WTC11 (cell line): ENCODE measurements at regions not wholly inside any gene's neighbourhood (a gene's known extent, or its start where the extent isn't known, plus 50 kb on each side); places are given as distances from the start of the nearest gene placed in this dataset.

Source experiments
- ATAC-seq: fragments of 200-7000 bp; cut with Tn5 transposase; 2 replicates; pipeline ENCODE4 v1.10.0; 2021; ENCODE audit warnings: mild to moderate bottlenecking, moderate library complexity
- CTCF ChIA-PET: fragments of 300-600 bp; sonication (Branson Sonifier 250); formaldehyde crosslinking; loops from one replicate; lab custom pipeline; 2021; ENCODE audit warnings: antibody characterized with exemption; lab: Charles Lee
- POLR2A ChIA-PET: fragments of 350-600 bp; sonication (Branson Sonifier 250); formaldehyde crosslinking; loops from one replicate; lab custom pipeline; 2021; ENCODE audit warnings: antibody characterized with exemption; lab: Charles Lee
- DNase-seq: peaks from one replicate; pipeline ENCODE4 v3.0.0; 2021; ENCODE audit warnings: low spot score
- H3K27ac Mint-ChIP-seq: 2 replicates; pipeline ENCODE4 v1.8.0; 2021; ENCODE audit warnings: mixed read lengths
- H3K27me3 Mint-ChIP-seq: 2 replicates; pipeline ENCODE4 v1.8.0; 2021; ENCODE audit warnings: low read depth, mild to moderate bottlenecking, moderate library complexity, mixed read lengths
- H3K36me3 Mint-ChIP-seq: 2 replicates; pipeline ENCODE4 v1.8.0; 2021; ENCODE audit warnings: mixed read lengths
- H3K4me1 Mint-ChIP-seq: 2 replicates; pipeline ENCODE4 v1.8.0; 2022; ENCODE audit warnings: mixed read lengths
- H3K4me3 Mint-ChIP-seq: 2 replicates; pipeline ENCODE4 v1.8.0; 2021; ENCODE audit warnings: mild to moderate bottlenecking, moderate library complexity, mixed read lengths
- H3K9me3 Mint-ChIP-seq: 2 replicates; pipeline ENCODE4 v1.8.0; 2021; ENCODE audit warnings: mixed read lengths
- ARID4B ChIP-seq: sonication (generic); formaldehyde crosslinking; IDR thresholded peaks from 2 replicates; pipeline ENCODE4 v1.8.0; 2023; ENCODE audit warnings: missing genetic modification reagents, mild to moderate bottlenecking, borderline replicate concordance
- ATF2 ChIP-seq: sonication (generic); formaldehyde crosslinking; IDR thresholded peaks from 2 replicates; pipeline ENCODE4 v1.8.1; 2022; ENCODE audit warnings: low read depth, missing genetic modification reagents, borderline replicate concordance
- ATF3 ChIP-seq: sonication (generic); formaldehyde crosslinking; conservative IDR thresholded peaks from 2 replicates; pipeline ENCODE4 v1.8.1; 2022; ENCODE audit warnings: mild to moderate bottlenecking, missing genetic modification reagents
- CDX4 ChIP-seq: fragments of 250-450 bp; sonication (Bioruptor Pico); IDR thresholded peaks from 2 replicates; pipeline ENCODE4 v1.9.0; 2021; ENCODE audit warnings: moderate library complexity, mild to moderate bottlenecking, inconsistent platforms, borderline replicate concordance
- ELF4 ChIP-seq: sonication (generic); formaldehyde crosslinking; IDR thresholded peaks from 2 replicates; pipeline ENCODE4 v1.8.1; 2022; ENCODE audit warnings: low read depth, mild to moderate bottlenecking, moderate library complexity, missing genetic modification reagents
- ESRRA ChIP-seq: sonication (generic); formaldehyde crosslinking; IDR thresholded peaks from 2 replicates; pipeline ENCODE4 v1.8.1; 2022; ENCODE audit warnings: mild to moderate bottlenecking, missing genetic modification reagents, borderline replicate concordance
- FOXJ3 ChIP-seq: sonication (generic); formaldehyde crosslinking; IDR thresholded peaks from 2 replicates; pipeline ENCODE4 v1.9.0; 2021; ENCODE audit warnings: missing genetic modification reagents, mild to moderate bottlenecking, borderline replicate concordance
- FOXK1 ChIP-seq: sonication (generic); formaldehyde crosslinking; IDR thresholded peaks from 2 replicates; pipeline ENCODE4 v1.8.0; 2022; ENCODE audit warnings: mild to moderate bottlenecking, moderate library complexity, missing genetic modification reagents
- IRF1 ChIP-seq: sonication (generic); formaldehyde crosslinking; IDR thresholded peaks from 2 replicates; pipeline ENCODE4 v1.8.0; 2023; ENCODE audit warnings: missing genetic modification reagents
- JUN ChIP-seq: sonication (generic); formaldehyde crosslinking; IDR thresholded peaks from 2 replicates; pipeline ENCODE4 v1.8.0; 2023; ENCODE audit warnings: mild to moderate bottlenecking, missing genetic modification reagents
- MLX ChIP-seq: sonication (generic); formaldehyde crosslinking; IDR thresholded peaks from 2 replicates; pipeline ENCODE4 v1.8.1; 2023; ENCODE audit warnings: mild to moderate bottlenecking, missing genetic modification reagents, moderate library complexity
- MXD4 ChIP-seq: fragments of 250-450 bp; sonication (Bioruptor Pico); IDR thresholded peaks from 2 replicates; pipeline ENCODE4 v1.8.0; 2021; ENCODE audit warnings: mild to moderate bottlenecking, moderate library complexity, borderline replicate concordance
- PREB ChIP-seq: sonication (generic); formaldehyde crosslinking; IDR thresholded peaks from 2 replicates; pipeline ENCODE4 v1.8.1; 2022; ENCODE audit warnings: mild to moderate bottlenecking, missing genetic modification reagents, moderate library complexity, borderline replicate concordance
- SOX15 ChIP-seq: fragments of 250-450 bp; sonication (Bioruptor Pico); IDR thresholded peaks from 2 replicates; pipeline ENCODE4 v1.9.0; 2021; ENCODE audit warnings: mild to moderate bottlenecking
- TEAD4 ChIP-seq: sonication (generic); formaldehyde crosslinking; IDR thresholded peaks from 2 replicates; pipeline ENCODE4 v1.8.0; 2022; ENCODE audit warnings: mild to moderate bottlenecking, missing genetic modification reagents
- TP53 ChIP-seq: sonication (generic); formaldehyde crosslinking; IDR thresholded peaks from 2 replicates; pipeline ENCODE4 v1.8.1; 2023; ENCODE audit warnings: mild to moderate bottlenecking, missing genetic modification reagents
- USF2 ChIP-seq: sonication (generic); formaldehyde crosslinking; IDR thresholded peaks from 2 replicates; pipeline ENCODE4 v1.8.1; 2023; ENCODE audit warnings: mild to moderate bottlenecking, missing genetic modification reagents, moderate library complexity
- ZNF121 ChIP-seq: sonication (generic); formaldehyde crosslinking; IDR thresholded peaks from 2 replicates; pipeline ENCODE4 v1.8.0; 2023; ENCODE audit warnings: missing genetic modification reagents
- ZNF416 ChIP-seq: fragments of 250-450 bp; sonication (Bioruptor Pico); IDR thresholded peaks from 2 replicates; pipeline ENCODE4 v1.9.0; 2021; ENCODE audit warnings: mild to moderate bottlenecking, inconsistent platforms

- H3K4me3 Mint-ChIP-seq = no peak overlapping the region
- no peak overlapping the region for H3K27ac Mint-ChIP-seq
- ATAC-seq (no peak), DNase-seq (no peak)
- ChIA-PET POLR2A (no interaction called here), CTCF (no interaction called here)
- H3K36me3 Mint-ChIP-seq = no peaks in the 10 kb centered on the region
- no peaks in the 10 kb centered on the region for H3K9me3 Mint-ChIP-seq
- no peaks in the 10 kb centered on the region for H3K27me3 Mint-ChIP-seq
- no peaks in the 10 kb centered on the region for H3K4me1 Mint-ChIP-seq
- TF ChIP-seq TEAD4 (CRISPR knock-in tag) (no peak), SOX15 (no peak), MXD4 (CRISPR knock-in tag) (no peak), ELF4 (CRISPR knock-in tag) (no peak), IRF1 (CRISPR knock-in tag) (no peak), ESRRA (CRISPR knock-in tag) (no peak)
- TF ChIP-seq, all 79 proteins: peak for 0
These were observed 612.8 kb downstream of the ZPLD1 start for GRCh38 chr3:103047640-103048039.

- H3K36me3 Mint-ChIP-seq = no peaks in the 10 kb centered on the region
- DNase-seq = no peak
- H3K4me1 Mint-ChIP-seq = no peaks in the 10 kb centered on the region
- CTCF ChIA-PET = no interaction called here
- no peak for TF ChIP-seq ATF2
- TF ChIP-seq ZNF121 = no peak
- no peak for TF ChIP-seq TP53 (CRISPR knock-in tag)
- no peak for TF ChIP-seq MLX (CRISPR knock-in tag)
- TF ChIP-seq CDX4 = no peak
- no peak for TF ChIP-seq PREB
- no peak for TF ChIP-seq ARID4B (CRISPR knock-in tag)
- TF ChIP-seq FOXJ3 (CRISPR knock-in tag) = no peak
- TF ChIP-seq ZNF416 (CRISPR knock-in tag) = no peak
- no peak for TF ChIP-seq FOXK1 (CRISPR knock-in tag)
- TF ChIP-seq USF2 (CRISPR knock-in tag) = no peak
- no peak for TF ChIP-seq ATF3 (CRISPR knock-in tag)
- TF ChIP-seq JUN = no peak
- no peak for TF ChIP-seq ELF4 (CRISPR knock-in tag)
- TF ChIP-seq, all 79 proteins: peak for 0
- Mint-ChIP-seq H3K9me3 (no peaks in the 10 kb centered on the region), H3K27me3 (no peaks in the 10 kb centered on the region), H3K27ac (no peak overlapping the region), H3K4me3 (no peak overlapping the region)
- POLR2A ChIA-PET = no interaction called here
- ATAC-seq = no peak
These were observed 613.4 kb downstream of the ZPLD1 start for GRCh38 chr3:103048068-103048722.
